B cell (primary cell): ENCODE measurements at regions not wholly inside any gene's neighbourhood (a gene's known extent, or its start where the extent isn't known, plus 50 kb on each side); places are given as distances from the start of the nearest gene placed in this dataset.

Source experiments
- ATAC-seq: fragments of 200-7000 bp; cut with Tn5 transposase; one replicate; pipeline ENCODE4 v1.10.0; 2021; ENCODE audit warnings: low read depth, mild to moderate bottlenecking, moderate number of reproducible peaks, moderate library complexity
- CTCF ChIA-PET: fragments of 350-600 bp; sonication (Branson Sonifier 250); formaldehyde crosslinking; loops from one replicate; lab custom pipeline; 2021; ENCODE audit warnings: antibody characterized with exemption, inconsistent platforms; lab: Charles Lee
- POLR2A ChIA-PET: fragments of 350-600 bp; sonication (Branson Sonifier 250); formaldehyde crosslinking; loops from one replicate; lab custom pipeline; 2021; ENCODE audit warnings: antibody characterized with exemption; lab: Charles Lee
- DNase-seq: peaks from one replicate; pipeline ENCODE4 v3.0.0; 2013
- H2AFZ ChIP-seq: 2 replicates; pipeline ENCODE4 v1.6.1; 2012; ENCODE audit warnings: mild to moderate bottlenecking, low read depth, low read length; ENCODE audit not compliant: insufficient read depth, poor library complexity, severe bottlenecking
- H3K27ac ChIP-seq, 2 donors: 1 replicate in 1 of 2; 2 replicates in 1 of 2; pipeline ENCODE4 v1.5.1; 2012 to 2013; ENCODE audit warnings: low read length in 2 of 2, mild to moderate bottlenecking in 2 of 2, moderate library complexity in 1 of 2
- H3K27me3 ChIP-seq, 4 experiments: fragments of 200-600 bp in 1 of 4; sonication (generic) in 1 of 4; replicated peaks in 1 of 4; 1 replicate in 2 of 4; 2 replicates in 2 of 4; pipeline versions ENCODE4 v1.6.1 to v1.7.0; 2013 to 2016; ENCODE audit warnings: low read length in 3 of 4, mild to moderate bottlenecking in 2 of 4, mixed read lengths in 1 of 4, moderate library complexity in 1 of 4; ENCODE audit not compliant: insufficient read depth in 4 of 4, control insufficient read depth in 3 of 4; ENCODE audit errors: control extremely low read depth in 1 of 4
- H3K36me3 ChIP-seq, 2 experiments: replicated peaks in 1 of 2; 1 replicate in 1 of 2; 2 replicates in 1 of 2; pipeline versions ENCODE4 v1.6.1 to v1.7.1; 2013; ENCODE audit warnings: low read length in 1 of 2; ENCODE audit not compliant: insufficient read depth in 2 of 2, control insufficient read depth in 1 of 2; ENCODE audit errors: control extremely low read depth in 1 of 2, extremely low read depth in 1 of 2
- H3K4me1 ChIP-seq, 2 donors: fragments of 200-600 bp in 1 of 2; sonication (generic) in 1 of 2; 1 replicate in 1 of 2; 2 replicates in 1 of 2; pipeline versions ENCODE4 v1.5.1 to v1.6.1; 2013 to 2017; ENCODE audit warnings: low read length in 2 of 2; ENCODE audit not compliant: control insufficient read depth in 2 of 2, insufficient read depth in 2 of 2
- H3K4me2 ChIP-seq: replicated peaks from 2 replicates; pipeline ENCODE3; 2012; ENCODE audit warnings: mild to moderate bottlenecking, low read depth, low read length; ENCODE audit not compliant: poor library complexity, severe bottlenecking
- H3K4me3 ChIP-seq, 5 experiments: fragments of 200-600 bp in 1 of 5; sonication (generic) in 1 of 5; 1 replicate in 3 of 5; 2 replicates in 2 of 5; pipeline versions ENCODE4 v1.5.1 to v1.7.0; 2011 to 2016; ENCODE audit warnings: low read length in 4 of 5, mild to moderate bottlenecking in 4 of 5, low read depth in 2 of 5, control low read depth in 1 of 5, moderate library complexity in 1 of 5; ENCODE audit not compliant: insufficient read depth in 1 of 5; ENCODE audit errors: control extremely low read depth in 1 of 5, extremely low read depth in 1 of 5
- H3K79me2 ChIP-seq: fragments of 200-600 bp; sonication (generic); one replicate; pipeline ENCODE4 v1.6.0; 2016; ENCODE audit warnings: low read length; ENCODE audit not compliant: control insufficient read depth, insufficient read depth
- H3K9ac ChIP-seq: fragments of 200-600 bp; sonication (generic); 2 replicates; pipeline ENCODE4 v1.6.1; 2017; ENCODE audit warnings: mild to moderate bottlenecking, low read length, moderate library complexity
- H3K9me3 ChIP-seq, 3 donors: one replicate each; pipeline versions ENCODE4 v1.6.1 to v1.7.1; 2013; ENCODE audit warnings: low read length in 2 of 3; ENCODE audit not compliant: control insufficient read depth in 2 of 3, insufficient read depth in 1 of 3; ENCODE audit errors: control extremely low read depth in 1 of 3
- H4K20me1 ChIP-seq: 2 replicates; pipeline ENCODE4 v1.6.0; 2012; ENCODE audit warnings: mild to moderate bottlenecking, low read length; ENCODE audit not compliant: insufficient read depth, control insufficient read depth, poor library complexity, severe bottlenecking
- H3K27ac Mint-ChIP-seq: one replicate; pipeline ENCODE4 v1.8.0; 2021; ENCODE audit warnings: mixed read lengths
- H3K27me3 Mint-ChIP-seq: one replicate; pipeline ENCODE4 v1.8.0; 2021; ENCODE audit warnings: mixed read lengths
- H3K4me1 Mint-ChIP-seq: one replicate; pipeline ENCODE4 v1.8.0; 2021; ENCODE audit warnings: mixed read lengths
- H3K4me3 Mint-ChIP-seq: one replicate; pipeline ENCODE4 v1.8.0; 2021; ENCODE audit warnings: mixed read lengths
- H3K9me3 Mint-ChIP-seq: one replicate; pipeline ENCODE4 v1.8.0; 2022; ENCODE audit warnings: mixed read lengths; ENCODE audit not compliant: insufficient read depth
- EZH2 ChIP-seq: IDR thresholded peaks from 2 replicates; pipeline ENCODE4 v1.6.1; 2012; ENCODE audit warnings: borderline replicate concordance, low read depth, mild to moderate bottlenecking, moderate library complexity, low read length; ENCODE audit not compliant: insufficient read depth, poor library complexity, severe bottlenecking
- WGBS: methylation state at CpG from one replicate; pipeline ENCODE4 v1.1.5; 2013; ENCODE audit warnings: missing lambda C conversion rate; ENCODE audit not compliant: insufficient coverage; 5-methylcytosine and 5-hydroxymethylcytosine counted together
- intact Hi-C: fragments of 100-400 bp; cut with micrococcal nuclease; formaldehyde crosslinking; loops from one replicate; pipeline ENCODE4 v1.10.0; 2022
- TF ChIP-seq, protein P1 (sequence below): fragments of 200-600 bp; IDR thresholded peaks from one replicate; pipeline ENCODE4 v1.8.0; 2022; ENCODE audit warnings: antibody characterized with exemption, mild to moderate bottlenecking

DNA sequence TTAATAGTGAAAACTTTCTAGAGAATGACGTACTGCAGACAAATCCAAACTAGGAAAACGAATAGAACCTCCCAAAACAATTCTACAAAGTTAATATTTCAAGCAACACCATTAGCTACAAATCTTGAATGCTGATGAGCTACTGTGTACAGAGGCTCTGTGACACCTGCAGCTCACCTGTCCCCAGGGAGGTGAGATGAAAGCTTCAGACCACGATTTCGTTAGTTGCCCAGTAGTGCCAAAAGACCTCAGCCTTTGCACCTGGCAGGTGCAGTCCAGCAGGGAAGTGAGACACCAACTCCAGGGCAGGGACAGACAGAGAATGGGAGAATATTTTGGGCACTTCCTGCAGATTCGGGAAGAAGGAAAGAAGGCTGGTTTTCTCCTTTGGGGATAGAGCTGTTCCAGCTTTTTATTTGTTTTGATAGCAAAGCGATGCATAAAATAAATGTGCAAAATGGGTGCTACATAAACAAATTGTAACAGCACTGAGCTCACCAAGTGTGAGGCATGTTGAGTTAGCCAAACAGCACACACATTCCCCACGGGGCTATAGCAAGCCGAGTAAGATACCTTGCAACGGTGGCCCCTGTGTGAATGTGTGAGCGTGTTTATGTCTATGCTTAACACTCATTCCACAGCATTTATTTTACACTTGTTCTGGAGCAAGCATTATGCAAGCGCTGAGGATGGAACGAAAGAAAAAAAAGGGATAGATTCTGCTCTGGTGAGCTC lies 1024.8 kb upstream of the AUTS2 start:
- TF ChIP-seq, protein P1, sequence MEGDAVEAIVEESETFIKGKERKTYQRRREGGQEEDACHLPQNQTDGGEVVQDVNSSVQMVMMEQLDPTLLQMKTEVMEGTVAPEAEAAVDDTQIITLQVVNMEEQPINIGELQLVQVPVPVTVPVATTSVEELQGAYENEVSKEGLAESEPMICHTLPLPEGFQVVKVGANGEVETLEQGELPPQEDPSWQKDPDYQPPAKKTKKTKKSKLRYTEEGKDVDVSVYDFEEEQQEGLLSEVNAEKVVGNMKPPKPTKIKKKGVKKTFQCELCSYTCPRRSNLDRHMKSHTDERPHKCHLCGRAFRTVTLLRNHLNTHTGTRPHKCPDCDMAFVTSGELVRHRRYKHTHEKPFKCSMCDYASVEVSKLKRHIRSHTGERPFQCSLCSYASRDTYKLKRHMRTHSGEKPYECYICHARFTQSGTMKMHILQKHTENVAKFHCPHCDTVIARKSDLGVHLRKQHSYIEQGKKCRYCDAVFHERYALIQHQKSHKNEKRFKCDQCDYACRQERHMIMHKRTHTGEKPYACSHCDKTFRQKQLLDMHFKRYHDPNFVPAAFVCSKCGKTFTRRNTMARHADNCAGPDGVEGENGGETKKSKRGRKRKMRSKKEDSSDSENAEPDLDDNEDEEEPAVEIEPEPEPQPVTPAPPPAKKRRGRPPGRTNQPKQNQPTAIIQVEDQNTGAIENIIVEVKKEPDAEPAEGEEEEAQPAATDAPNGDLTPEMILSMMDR, result no peak
- TF ChIP-seq EZH2, result no peak
- no peaks in the 10 kb centered on the region for H4K20me1 ChIP-seq
- H3K4me3 Mint-ChIP-seq, result no peak overlapping the region
- H3K4me1 ChIP-seq, result no peaks in the 10 kb centered on the region
- ATAC-seq, result no peak
- H3K9me3 Mint-ChIP-seq, result peaks cover 2% of the 10 kb centered on the region
- ChIA-PET POLR2A (no interaction called here), CTCF (no interaction called here)
- H3K27me3 ChIP-seq, result no peaks in the 10 kb centered on the region
- H3K4me2 ChIP-seq, result no peak overlapping the region
- intact Hi-C loops, result no loop called here
- H3K27me3 Mint-ChIP-seq, result no peaks in the 10 kb centered on the region
- H3K27ac Mint-ChIP-seq, result no peak overlapping the region
- WGBS, result 49% methylated on average over 4 of the region's 12 CpGs
- peaks cover 0 to 2% (median 0%) of the 10 kb centered on the region in 3 donors for H3K9me3 ChIP-seq
- no peak overlapping the region for H3K4me3 ChIP-seq
- no peak overlapping the region for H3K27ac ChIP-seq
- H2AFZ ChIP-seq, result no peak overlapping the region
- no peaks in the 10 kb centered on the region for H3K79me2 ChIP-seq
- H3K4me1 Mint-ChIP-seq, result no peaks in the 10 kb centered on the region
- DNase-seq, result no peak
- H3K36me3 ChIP-seq, result no peaks in the 10 kb centered on the region
- H3K9ac ChIP-seq, result no peak overlapping the region

DNA sequence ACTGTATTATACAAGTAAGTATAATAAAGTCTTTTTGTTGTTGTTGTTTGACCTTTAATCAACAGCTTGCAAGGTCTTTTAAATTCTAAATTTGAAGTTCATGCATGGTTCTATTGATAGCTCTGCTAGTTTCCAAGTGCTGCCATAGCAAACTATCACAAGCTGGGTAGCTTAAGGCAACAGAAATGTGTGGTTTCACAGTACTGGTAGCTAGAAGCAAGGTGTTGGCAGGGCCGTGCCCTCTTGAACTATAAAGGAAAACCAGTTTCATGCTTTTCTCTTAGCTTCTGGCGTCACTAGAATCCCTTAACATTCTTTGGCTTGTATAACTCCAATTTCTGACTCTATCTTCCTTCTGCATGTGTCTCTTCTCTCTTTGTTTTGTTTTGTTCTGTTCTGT lies 1021.9 kb upstream of the AUTS2 start:
- H3K27me3 Mint-ChIP-seq, result no peaks in the 10 kb centered on the region
- Histone ChIP-seq H3K36me3 (no peaks in the 10 kb centered on the region), H3K9ac (no peak overlapping the region), H4K20me1 (no peaks in the 10 kb centered on the region), H3K4me3 (no peak overlapping the region), H3K27me3 (no peaks in the 10 kb centered on the region), H3K4me1 (no peaks in the 10 kb centered on the region), H3K9me3 (peaks cover 0 to 5% (median 0%) of the 10 kb centered on the region in 3 donors), H2AFZ (no peak overlapping the region), H3K79me2 (no peaks in the 10 kb centered on the region), H3K4me2 (no peak overlapping the region), H3K27ac (no peak overlapping the region)
- H3K4me3 Mint-ChIP-seq, result no peak overlapping the region
- TF ChIP-seq, protein P1, result no peak
- TF ChIP-seq EZH2, result no peak
- ChIA-PET CTCF (no interaction called here), POLR2A (no interaction called here)
- ATAC-seq (no peak), DNase-seq (no peak)
- no peak overlapping the region for H3K27ac Mint-ChIP-seq
- intact Hi-C loops, result no loop called here
- peaks cover 7% of the 10 kb centered on the region for H3K9me3 Mint-ChIP-seq
- no peaks in the 10 kb centered on the region for H3K4me1 Mint-ChIP-seq
- no CpG with 5 or more reads among the region's 2 CpGs for WGBS
